Parathyroid adenoma (tissue), 2 donors: ENCODE measurements at regions not wholly inside any gene's neighbourhood (a gene's known extent, or its start where the extent isn't known, plus 50 kb on each side); places are given as distances from the start of the nearest gene placed in this dataset.

Experiments
- H2AFZ ChIP-seq: fragments of 300-600 bp; sonication (generic); one replicate; pipeline ENCODE4 v1.7.0; 2017; ENCODE audit warnings: antibody characterized with exemption, mild to moderate bottlenecking
- H3K27ac ChIP-seq: fragments of 300-600 bp; sonication (generic); one replicate; pipeline ENCODE4 v1.7.0; 2017
- H3K27me3 ChIP-seq: fragments of 300-600 bp; sonication (generic); one replicate; pipeline ENCODE4 v1.7.0; 2017; ENCODE audit warnings: low read length; ENCODE audit not compliant: control insufficient read depth, insufficient read depth
- H3K36me3 ChIP-seq: fragments of 300-600 bp; sonication (generic); one replicate; pipeline ENCODE4 v1.7.0; 2017; ENCODE audit warnings: low read length; ENCODE audit not compliant: control insufficient read depth, insufficient read depth
- H3K4me1 ChIP-seq: fragments of 300-600 bp; sonication (generic); one replicate; pipeline ENCODE4 v1.7.0; 2017; ENCODE audit warnings: control low read depth
- H3K4me2 ChIP-seq: fragments of 300-600 bp; sonication (generic); one replicate; pipeline ENCODE4 v1.7.0; 2017; ENCODE audit warnings: low read length
- H3K4me3 ChIP-seq: fragments of 300-600 bp; sonication (generic); one replicate; pipeline ENCODE4 v1.7.0; 2017; ENCODE audit warnings: low read depth, low read length
- H3K79me2 ChIP-seq: fragments of 300-600 bp; sonication (generic); one replicate; pipeline ENCODE4 v1.7.0; 2017; ENCODE audit warnings: control low read depth
- H3K9ac ChIP-seq: fragments of 300-600 bp; sonication (generic); one replicate; pipeline ENCODE4 v1.7.0; 2017; ENCODE audit warnings: mild to moderate bottlenecking
- H3K9me3 ChIP-seq: fragments of 300-600 bp; sonication (generic); one replicate; pipeline ENCODE4 v1.7.0; 2017; ENCODE audit warnings: low read length; ENCODE audit not compliant: control insufficient read depth
- TF ChIP-seq, protein P1 (sequence below): fragments of 300-600 bp; sonication (generic); IDR thresholded peaks from one replicate; pipeline ENCODE4 v1.7.0; 2017; ENCODE audit warnings: antibody characterized with exemption, mild to moderate bottlenecking
- donor health status: primary hyperparathyroidism.

DNA sequence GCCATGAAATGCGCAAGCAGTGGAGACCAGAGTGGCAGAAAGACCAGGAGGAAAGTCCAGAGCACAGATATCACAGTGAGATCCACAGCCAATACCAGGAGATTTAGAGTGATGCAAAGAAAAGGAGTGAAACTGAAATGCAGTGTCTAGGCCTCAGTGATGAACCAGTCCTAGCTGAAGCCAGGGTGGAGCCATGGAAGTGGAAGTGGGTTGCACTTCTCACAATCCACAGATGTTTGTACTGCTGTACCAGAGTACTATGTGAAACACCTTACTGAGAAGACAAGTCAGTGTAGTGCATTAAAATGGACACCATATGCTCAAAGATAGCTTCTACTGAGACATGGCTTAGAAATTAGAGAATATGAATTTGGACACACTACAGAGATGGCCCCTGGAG lies 403.3 kb downstream of the HNRNPD start:
- Histone ChIP-seq H3K4me1 (no peaks in the 10 kb centered on the region), H3K4me3 (no peak overlapping the region), H2AFZ (no peak overlapping the region), H3K9ac (no peak overlapping the region), H3K27me3 (no peaks in the 10 kb centered on the region), H3K79me2 (no peaks in the 10 kb centered on the region), H3K36me3 (no peaks in the 10 kb centered on the region), H3K9me3 (no peaks in the 10 kb centered on the region), H3K4me2 (no peak overlapping the region), H3K27ac (no peak overlapping the region)
- TF ChIP-seq, protein P1, sequence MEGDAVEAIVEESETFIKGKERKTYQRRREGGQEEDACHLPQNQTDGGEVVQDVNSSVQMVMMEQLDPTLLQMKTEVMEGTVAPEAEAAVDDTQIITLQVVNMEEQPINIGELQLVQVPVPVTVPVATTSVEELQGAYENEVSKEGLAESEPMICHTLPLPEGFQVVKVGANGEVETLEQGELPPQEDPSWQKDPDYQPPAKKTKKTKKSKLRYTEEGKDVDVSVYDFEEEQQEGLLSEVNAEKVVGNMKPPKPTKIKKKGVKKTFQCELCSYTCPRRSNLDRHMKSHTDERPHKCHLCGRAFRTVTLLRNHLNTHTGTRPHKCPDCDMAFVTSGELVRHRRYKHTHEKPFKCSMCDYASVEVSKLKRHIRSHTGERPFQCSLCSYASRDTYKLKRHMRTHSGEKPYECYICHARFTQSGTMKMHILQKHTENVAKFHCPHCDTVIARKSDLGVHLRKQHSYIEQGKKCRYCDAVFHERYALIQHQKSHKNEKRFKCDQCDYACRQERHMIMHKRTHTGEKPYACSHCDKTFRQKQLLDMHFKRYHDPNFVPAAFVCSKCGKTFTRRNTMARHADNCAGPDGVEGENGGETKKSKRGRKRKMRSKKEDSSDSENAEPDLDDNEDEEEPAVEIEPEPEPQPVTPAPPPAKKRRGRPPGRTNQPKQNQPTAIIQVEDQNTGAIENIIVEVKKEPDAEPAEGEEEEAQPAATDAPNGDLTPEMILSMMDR, result no peak

DNA sequence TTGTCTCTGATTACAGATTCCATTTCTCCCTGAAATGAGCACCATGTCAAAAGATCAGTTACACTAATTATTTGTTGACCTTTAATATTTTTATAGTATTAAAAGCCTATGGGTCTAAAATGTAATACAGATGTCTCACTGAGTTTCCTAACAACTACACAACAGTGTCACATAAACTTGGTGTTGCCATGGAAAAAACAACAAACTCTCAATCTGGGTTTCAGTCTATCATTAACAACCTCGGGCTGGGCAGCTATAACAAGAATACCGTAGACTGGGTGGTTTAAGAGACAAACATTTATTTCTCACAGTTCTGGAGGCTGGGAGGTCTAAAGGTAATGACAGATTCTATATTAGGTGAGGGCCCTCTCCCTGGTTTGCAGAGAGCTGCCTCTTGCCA lies 407.1 kb downstream of the HNRNPD start:
- TF ChIP-seq, protein P1, result no peak
- H3K4me1 ChIP-seq, result no peaks in the 10 kb centered on the region
- no peak overlapping the region for H2AFZ ChIP-seq
- no peak overlapping the region for H3K4me3 ChIP-seq
- H3K9ac ChIP-seq, result no peak overlapping the region
- no peaks in the 10 kb centered on the region for H3K27me3 ChIP-seq
- H3K27ac ChIP-seq, result no peak overlapping the region
- H3K9me3 ChIP-seq, result no peaks in the 10 kb centered on the region
- H3K4me2 ChIP-seq, result no peak overlapping the region
- no peaks in the 10 kb centered on the region for H3K36me3 ChIP-seq
- H3K79me2 ChIP-seq, result no peaks in the 10 kb centered on the region

- Histone ChIP-seq H2AFZ (no peak overlapping the region), H3K36me3 (no peaks in the 10 kb centered on the region), H3K9ac (no peak overlapping the region), H3K4me2 (no peak overlapping the region), H3K4me1 (no peaks in the 10 kb centered on the region), H3K27me3 (no peaks in the 10 kb centered on the region), H3K4me3 (no peak overlapping the region), H3K27ac (no peak overlapping the region), H3K79me2 (no peaks in the 10 kb centered on the region), H3K9me3 (no peaks in the 10 kb centered on the region)
- TF ChIP-seq, protein P1, result no peak
Measured at GRCh38 chr4:81965911-81966310, 407.9 kb downstream of the HNRNPD start.

DNA sequence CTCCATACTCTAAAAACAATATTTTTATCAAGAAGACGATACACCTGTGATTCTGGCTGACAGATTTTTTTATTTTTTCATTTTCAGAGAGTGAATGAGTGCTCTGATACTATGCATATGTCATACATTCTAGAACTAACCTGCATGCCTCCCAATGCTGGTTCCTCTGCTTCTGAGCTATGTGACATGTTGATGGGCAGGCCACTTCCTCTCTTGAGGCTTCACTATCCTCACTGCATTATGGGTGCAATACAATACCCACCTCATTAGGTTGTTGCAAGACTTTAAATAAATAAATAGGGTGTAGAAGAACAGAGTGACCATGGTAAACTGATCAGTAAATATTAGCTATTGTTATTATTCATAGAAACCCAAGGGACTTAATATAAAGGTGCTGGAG lies 408.3 kb downstream of the HNRNPD start:
- no peaks in the 10 kb centered on the region for H3K4me1 ChIP-seq
- H2AFZ ChIP-seq, result no peak overlapping the region
- no peaks in the 10 kb centered on the region for H3K27me3 ChIP-seq
- H3K9ac ChIP-seq, result no peak overlapping the region
- no peaks in the 10 kb centered on the region for H3K79me2 ChIP-seq
- TF ChIP-seq, protein P1, result no peak
- no peak overlapping the region for H3K27ac ChIP-seq
- H3K4me2 ChIP-seq, result no peak overlapping the region
- H3K36me3 ChIP-seq, result no peaks in the 10 kb centered on the region
- H3K4me3 ChIP-seq, result no peak overlapping the region
- H3K9me3 ChIP-seq, result no peaks in the 10 kb centered on the region

DNA sequence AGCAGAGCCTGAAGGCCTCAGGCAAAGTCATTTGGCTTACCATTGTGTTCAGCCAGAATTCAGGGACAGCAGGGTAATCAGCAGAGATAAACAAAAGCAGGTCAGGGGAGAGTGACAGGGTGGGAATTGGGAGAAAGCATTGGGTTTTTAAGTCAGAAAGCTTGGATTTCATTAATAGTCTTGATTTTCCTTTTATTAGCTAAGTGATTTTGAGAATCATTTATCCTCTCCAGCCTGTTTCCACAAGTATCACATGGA lies 410.1 kb downstream of the HNRNPD start:
- Histone ChIP-seq H3K9me3 (no peaks in the 10 kb centered on the region), H3K27ac (no peak overlapping the region), H3K4me1 (no peaks in the 10 kb centered on the region), H3K4me3 (no peak overlapping the region), H3K9ac (no peak overlapping the region), H2AFZ (no peak overlapping the region), H3K36me3 (no peaks in the 10 kb centered on the region), H3K27me3 (no peaks in the 10 kb centered on the region), H3K4me2 (no peak overlapping the region), H3K79me2 (no peaks in the 10 kb centered on the region)
- TF ChIP-seq, protein P1, result no peak
